ENCODE measurements at regions not wholly inside any gene's neighbourhood (a gene's known extent, or its start where the extent isn't known, plus 50 kb on each side); places are given as distances from the start of the nearest gene placed in this dataset.

- TF ChIP-seq POLR2A (IDR thresholded peaks at IDR 0.05) (no peak), CTCF (IDR thresholded peaks at IDR 0.05) (no peak)
Observed at GRCh38 chr1:82265436-82265835, 464.7 kb downstream of the ADGRL2 start.

All from adrenal gland (tissue), 5 donors.